Endothelial cell of umbilical vein (primary cell): ENCODE measurements at regions not wholly inside any gene's neighbourhood (a gene's known extent, or its start where the extent isn't known, plus 50 kb on each side); places are given as distances from the start of the nearest gene placed in this dataset.

Experiments used
- BruUV-seq: library from RNA; stranded (reverse); fragments of 400-500 nt; replicated peaks from 2 replicates; lab custom pipeline; 2021; lab: Mats Ljungman, UMichigan
- CTCF ChIA-PET: fragments of 300-600, 350-600 bp; sonication (Branson Sonifier 250); formaldehyde crosslinking; loops from one replicate; lab custom pipeline; 2021; ENCODE audit warnings: antibody characterized with exemption, inconsistent platforms; lab: Charles Lee
- POLR2A ChIA-PET: fragments of 300-600, 350-600 bp; sonication (Branson Sonifier 250); formaldehyde crosslinking; loops from one replicate; lab custom pipeline; 2021; ENCODE audit warnings: antibody characterized with exemption, inconsistent platforms; lab: Charles Lee
- DNase-seq: peaks from one replicate; pipeline ENCODE4 v3.0.0-alpha.2; 2011; ENCODE audit warnings: low read depth, low spot score
- FAIRE-seq: peaks from 2 replicates; lab custom pipeline; 2011; peaks lifted over from hg19 to GRCh38; lab: Jason Lieb, UNC
- H2AFZ ChIP-seq: 2 replicates; pipeline ENCODE4 v1.6.0; 2012; ENCODE audit warnings: low read depth, low read length, control low read depth, inconsistent platforms
- H3K27ac ChIP-seq: 2 replicates; pipeline ENCODE4 v1.5.1; 2011; ENCODE audit warnings: low read depth, mild to moderate bottlenecking, control low read depth, low read length, moderate library complexity; ENCODE audit not compliant: insufficient read depth
- H3K27me3 ChIP-seq, 2 experiments: 2 replicates each; pipeline versions ENCODE4 v1.6.0 to v1.6.1; 2011; ENCODE audit warnings: low read length in 2 of 2, mixed read lengths in 1 of 2; ENCODE audit not compliant: control insufficient read depth in 2 of 2, insufficient read depth in 2 of 2
- H3K36me3 ChIP-seq, 2 experiments: 2 replicates in 1 of 2; 3 replicates in 1 of 2; pipeline ENCODE4 v1.5.1; 2011; ENCODE audit warnings: low read length in 2 of 2, mild to moderate bottlenecking in 1 of 2, moderate library complexity in 1 of 2; ENCODE audit not compliant: control insufficient read depth in 2 of 2, insufficient read depth in 2 of 2; ENCODE audit errors: extremely low read depth in 1 of 2
- H3K4me1 ChIP-seq: 3 replicates; pipeline ENCODE4 v1.5.1; 2011; ENCODE audit warnings: mild to moderate bottlenecking, low read length; ENCODE audit not compliant: control insufficient read depth, insufficient read depth; ENCODE audit errors: extremely low read depth
- H3K4me2 ChIP-seq: 2 replicates; pipeline ENCODE4 v1.6.1; 2011; ENCODE audit warnings: low read length, control low read depth, mixed read lengths; ENCODE audit not compliant: insufficient read depth
- H3K4me3 ChIP-seq, 3 experiments: fragments of 200-600 bp in 1 of 3; sonication (generic), shearing (Covaris generic) in 1 of 3; replicated peaks in 1 of 3; 2 replicates each; pipeline ENCODE4 v1.5.1; 2011 to 2016; ENCODE audit warnings: control low read depth in 3 of 3, low read length in 3 of 3, mild to moderate bottlenecking in 2 of 3, inconsistent platforms in 1 of 3, low read depth in 1 of 3, moderate library complexity in 1 of 3; ENCODE audit not compliant: insufficient read depth in 1 of 3
- H3K79me2 ChIP-seq: 2 replicates; pipeline ENCODE4 v1.6.0; 2012; ENCODE audit warnings: low read length, inconsistent platforms; ENCODE audit not compliant: control insufficient read depth, insufficient read depth
- H3K9ac ChIP-seq: replicated peaks from 2 replicates; pipeline ENCODE3; 2011; ENCODE audit warnings: low read length, control low read depth; ENCODE audit not compliant: insufficient read depth; ENCODE audit errors: extremely low read depth
- H3K9me1 ChIP-seq: replicated peaks from 3 replicates; pipeline ENCODE4 v1.6.0; 2011; ENCODE audit warnings: mild to moderate bottlenecking, low read length; ENCODE audit not compliant: control insufficient read depth, insufficient read depth; ENCODE audit errors: extremely low read depth
- H3K9me3 ChIP-seq: replicated peaks from 2 replicates; pipeline ENCODE4 v1.5.1; 2012; ENCODE audit warnings: low read length, inconsistent platforms; ENCODE audit not compliant: control insufficient read depth, insufficient read depth
- H4K20me1 ChIP-seq: replicated peaks from 2 replicates; pipeline ENCODE3; 2011; ENCODE audit warnings: mild to moderate bottlenecking, low read length; ENCODE audit not compliant: control insufficient read depth, insufficient read depth; ENCODE audit errors: extremely low read depth
- EZH2 ChIP-seq: IDR thresholded peaks from 2 replicates; pipeline ENCODE4 v1.6.1; 2012; ENCODE audit warnings: borderline replicate concordance, low read depth, mild to moderate bottlenecking, moderate library complexity, low read length, inconsistent platforms; ENCODE audit not compliant: severe bottlenecking
- FOS ChIP-seq: IDR thresholded peaks from 2 replicates; pipeline ENCODE4 v1.6.1; 2011; ENCODE audit warnings: mild to moderate bottlenecking, low read length, moderate library complexity, borderline replicate concordance; ENCODE audit not compliant: insufficient read depth
- GATA2 ChIP-seq: IDR thresholded peaks from 2 replicates; pipeline ENCODE4 v1.7.0; 2011; ENCODE audit warnings: low read depth, mild to moderate bottlenecking, moderate library complexity, mixed read lengths, low read length; ENCODE audit not compliant: insufficient read length, insufficient read depth
- dilution Hi-C: fragments of 300-500 bp; cut with MboI; formaldehyde crosslinking; loops from one replicate; pipeline ENCODE4 v1.15.0; 2019; ENCODE audit warnings: low sequenced_read_pairs; ENCODE audit not compliant: extremely low pct_ligation_motif_present
- intact Hi-C: fragments of 100-400 bp; cut with micrococcal nuclease; formaldehyde crosslinking; loops from one replicate; pipeline ENCODE4 v1.10.0; 2022
- TF ChIP-seq, protein P1 (sequence below): IDR thresholded peaks from 2 replicates; pipeline ENCODE4 v1.6.1; 2011; ENCODE audit not compliant: insufficient read depth, insufficient read length

DNA sequence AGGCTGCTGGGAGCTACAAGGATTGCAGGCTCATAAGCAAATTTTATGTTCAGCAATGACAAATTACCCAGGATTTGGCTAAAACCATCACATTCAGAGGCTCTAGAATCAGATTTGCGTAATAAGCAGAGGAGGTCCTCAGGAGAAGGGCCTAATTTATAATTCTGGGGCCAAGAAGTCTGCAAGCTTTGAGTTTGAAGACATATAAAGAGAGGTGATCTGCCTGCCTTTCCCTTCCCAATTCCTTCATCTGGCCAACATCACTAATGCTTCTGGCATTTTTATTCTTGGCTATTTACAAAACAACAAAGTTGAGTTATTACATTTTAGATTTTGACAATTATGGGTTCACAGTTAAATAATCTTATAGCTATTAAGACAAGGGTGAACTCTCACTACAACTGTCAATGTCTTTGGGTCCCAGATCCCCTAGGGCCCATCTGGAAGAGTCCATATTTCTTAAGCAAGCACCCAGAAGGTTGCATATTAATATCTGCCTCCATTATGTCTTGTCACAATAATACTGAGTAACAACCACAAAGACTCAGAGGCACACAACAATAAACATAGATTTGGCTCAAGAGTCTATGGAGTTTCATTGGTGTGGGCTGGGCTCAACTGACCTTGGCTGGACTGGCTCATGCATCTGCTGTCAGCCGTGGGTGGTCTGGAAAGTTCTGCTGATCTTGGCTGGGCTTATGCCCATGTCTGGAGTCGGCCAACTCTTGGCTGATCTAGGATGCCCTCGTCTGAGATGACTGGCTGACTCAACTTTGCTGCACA, 67.2 kb upstream of the CD82 start:
- no peak for FAIRE-seq
- H2AFZ ChIP-seq = no peak overlapping the region
- H3K36me3 ChIP-seq = no peaks in the 10 kb centered on the region
- H3K27ac ChIP-seq = no peak overlapping the region
- H4K20me1 ChIP-seq = no peaks in the 10 kb centered on the region
- H3K27me3 ChIP-seq = no peaks in the 10 kb centered on the region
- no peaks in the 10 kb centered on the region for H3K79me2 ChIP-seq
- BruUV-seq = no TSS peak
- H3K9me1 ChIP-seq = no peaks in the 10 kb centered on the region
- intact Hi-C loops (no loop called here), dilution Hi-C loops (no loop called here)
- no peak for DNase-seq
- no peak overlapping the region for H3K4me2 ChIP-seq
- no peaks in the 10 kb centered on the region for H3K9me3 ChIP-seq
- H3K4me3 ChIP-seq = no peak overlapping the region
- TF ChIP-seq GATA2 (no peak), FOS (no peak), EZH2 (no peak)
- ChIA-PET CTCF (interaction anchor here (0.9 to 1.1 kb wide), 2 partner anchors 14 to 26 kb away, joined by 5 to 6 read pairs; no protein-coding TSS in a partner anchor), POLR2A (no interaction called here)
- no peaks in the 10 kb centered on the region for H3K4me1 ChIP-seq
- no peak overlapping the region for H3K9ac ChIP-seq

DNA sequence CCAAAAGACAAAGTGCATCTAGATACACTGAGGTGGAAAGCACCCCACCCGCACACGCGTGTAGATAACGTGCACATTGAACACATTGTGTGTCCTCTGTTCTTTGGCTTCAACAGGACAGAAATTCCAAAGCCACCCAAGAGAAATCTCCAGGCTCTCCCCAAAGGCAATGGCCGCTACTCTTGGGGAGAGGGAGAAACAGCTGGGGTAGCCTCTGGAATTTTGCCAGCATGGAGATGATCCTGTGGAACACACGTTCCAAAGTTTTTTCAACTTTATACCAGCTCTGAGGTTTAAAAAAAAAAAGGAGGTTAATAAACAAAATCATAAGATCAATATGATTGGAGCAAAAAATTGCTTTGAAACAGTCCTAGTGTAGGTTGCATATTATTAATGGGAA, 63.0 kb upstream of the CD82 start:
- TF ChIP-seq, protein P1, sequence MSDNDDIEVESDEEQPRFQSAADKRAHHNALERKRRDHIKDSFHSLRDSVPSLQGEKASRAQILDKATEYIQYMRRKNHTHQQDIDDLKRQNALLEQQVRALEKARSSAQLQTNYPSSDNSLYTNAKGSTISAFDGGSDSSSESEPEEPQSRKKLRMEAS = no peak
- TF ChIP-seq FOS = no peak
- CTCF ChIA-PET = no interaction called here
- Histone ChIP-seq H3K4me1 (no peaks in the 10 kb centered on the region), H3K4me3 (no peak overlapping the region), H3K9me1 (no peaks in the 10 kb centered on the region), H3K9me3 (no peaks in the 10 kb centered on the region), H2AFZ (no peak overlapping the region), H3K27ac (no peak overlapping the region), H3K79me2 (no peaks in the 10 kb centered on the region), H3K36me3 (no peaks in the 10 kb centered on the region), H3K4me2 (no peak overlapping the region), H3K9ac (no peak overlapping the region), H3K27me3 (no peaks in the 10 kb centered on the region), H4K20me1 (no peaks in the 10 kb centered on the region)
- POLR2A ChIA-PET = no interaction called here
- FAIRE-seq (no peak), DNase-seq (no peak)
- intact Hi-C loops (no loop called here), dilution Hi-C loops (no loop called here)
- no TSS peak for BruUV-seq
